Aorta (tissue), 5 donors: ENCODE measurements at regions not wholly inside any gene's neighbourhood (a gene's known extent, or its start where the extent isn't known, plus 50 kb on each side); places are given as distances from the start of the nearest gene placed in this dataset.

ENCODE experiments used
- ATAC-seq: fragments of 200-7000 bp; cut with Tn5 transposase; one replicate; pipeline ENCODE4 v1.9.1; 2022; ENCODE audit warnings: moderate library complexity; ENCODE audit not compliant: low FRiP score
- DNase-seq, 2 donors: peaks; one replicate each; pipeline ENCODE4 v3.0.0-alpha.2; 2020
- H3K27ac ChIP-seq, 2 donors: one replicate each; pipeline ENCODE4 v1.5.1; 2013; ENCODE audit warnings: low read length in 2 of 2, mild to moderate bottlenecking in 2 of 2, moderate library complexity in 2 of 2, control low read depth in 1 of 2, inconsistent platforms in 1 of 2, low read depth in 1 of 2
- H3K27me3 ChIP-seq, 2 donors: one replicate each; pipeline ENCODE4 v1.6.1; 2013; ENCODE audit warnings: control low read depth in 1 of 2, low read length in 1 of 2, mild to moderate bottlenecking in 1 of 2, moderate library complexity in 1 of 2; ENCODE audit not compliant: insufficient read depth in 2 of 2, control insufficient read depth in 1 of 2
- H3K36me3 ChIP-seq, 2 donors: one replicate each; pipeline ENCODE4 v1.6.1; 2013; ENCODE audit warnings: control low read depth in 1 of 2, low read length in 1 of 2, mild to moderate bottlenecking in 1 of 2; ENCODE audit not compliant: insufficient read depth in 2 of 2, control insufficient read depth in 1 of 2
- H3K4me1 ChIP-seq, 2 donors: one replicate each; pipeline ENCODE4 v1.6.1; 2013; ENCODE audit warnings: low read length in 2 of 2, control low read depth in 1 of 2, mild to moderate bottlenecking in 1 of 2, moderate library complexity in 1 of 2; ENCODE audit not compliant: insufficient read depth in 2 of 2, control insufficient read depth in 1 of 2
- H3K4me3 ChIP-seq, 2 donors: one replicate each; pipeline ENCODE4 v1.5.1; 2013; ENCODE audit warnings: low read length in 2 of 2, control low read depth in 1 of 2, mild to moderate bottlenecking in 1 of 2
- H3K9me3 ChIP-seq: one replicate; pipeline ENCODE4 v1.6.1; 2013; ENCODE audit warnings: mild to moderate bottlenecking, low read length; ENCODE audit not compliant: control insufficient read depth
- WGBS, 2 donors: extraction: QIAGEN DNeasy Blood & Tissue Kit; methylation state at CpG; one replicate each; pipeline ENCODE4 v1.1.7; 2013; 5-methylcytosine and 5-hydroxymethylcytosine counted together
- intact Hi-C, 2 donors: fragments of 100-400 bp; cut with DNase I; formaldehyde crosslinking; loops; one replicate each; pipeline versions ENCODE4 v1.14.2 to v1.15.0; 2022
- donor health status: healthy with polysubstance abuse.
- donor health status: Bipolar disorder and iron deficiency.
- donor health status: DM: no; HTN: no; CAD: no.
- donor health status: DM: no; HTN: no; CAD: no.
- donor health status: DM: yes; HTN: yes; CAD: no.

- H3K4me3 ChIP-seq, result no peak overlapping the region
- intact Hi-C loops, result no loop called here
- H3K4me1 ChIP-seq, result no peaks in the 10 kb centered on the region
- H3K9me3 ChIP-seq, result peaks cover 1% of the 10 kb centered on the region
- H3K27ac ChIP-seq, result no peak overlapping the region
- no peaks in the 10 kb centered on the region for H3K27me3 ChIP-seq
- WGBS, 2 donors, result 61 to 75% methylated on average over 7 of the region's 7 CpGs
- H3K36me3 ChIP-seq, result no peaks in the 10 kb centered on the region
- DNase-seq, result no peak
- ATAC-seq, result no peak
Measured at GRCh38 chr3:59514865-59515482, 465.1 kb upstream of the CFAP20DC start.

- H3K27me3 ChIP-seq, result no peaks in the 10 kb centered on the region
- H3K9me3 ChIP-seq, result peaks cover 1% of the 10 kb centered on the region
- no peak overlapping the region for H3K27ac ChIP-seq
- DNase-seq (no peak), ATAC-seq (no peak)
- no peaks in the 10 kb centered on the region for H3K4me1 ChIP-seq
- intact Hi-C loops, result no loop called here
- H3K4me3 ChIP-seq, result no peak overlapping the region
- WGBS, 2 donors, result 92 to 94% methylated on average over 1 of the region's 1 CpG
- H3K36me3 ChIP-seq, result no peaks in the 10 kb centered on the region
Measured at GRCh38 chr3:59513570-59513969, 463.7 kb upstream of the CFAP20DC start.

GRCh38 chr3:59512066-59512465, 462.2 kb upstream of the CFAP20DC start:
- Histone ChIP-seq H3K36me3 (no peaks in the 10 kb centered on the region), H3K9me3 (peaks cover 3% of the 10 kb centered on the region), H3K4me3 (no peak overlapping the region), H3K27me3 (peaks cover 0 to 3% of the 10 kb centered on the region in 2 donors), H3K27ac (no peak overlapping the region), H3K4me1 (no peaks in the 10 kb centered on the region)
- intact Hi-C loops, result no loop called here
- WGBS, 2 donors, result 81 to 83% methylated on average over 6 of the region's 6 CpGs
- ATAC-seq (no peak), DNase-seq (no peak)

- H3K9me3 ChIP-seq, result peaks cover 3% of the 10 kb centered on the region
- no peak for DNase-seq
- WGBS, 2 donors, result 57 to 59% methylated on average over 4 of the region's 4 CpGs
- no peak overlapping the region for H3K27ac ChIP-seq
- H3K4me1 ChIP-seq, result no peaks in the 10 kb centered on the region
- intact Hi-C loops, result no loop called here
- no peak for ATAC-seq
- H3K4me3 ChIP-seq, result no peak overlapping the region
- H3K27me3 ChIP-seq, result peaks cover 0 to 3% of the 10 kb centered on the region in 2 donors
- H3K36me3 ChIP-seq, result no peaks in the 10 kb centered on the region
Measured at GRCh38 chr3:59510576-59510975, 460.8 kb upstream of the CFAP20DC start.

- no peak for ATAC-seq
- intact Hi-C loops, result no loop called here
- Histone ChIP-seq H3K36me3 (no peaks in the 10 kb centered on the region), H3K4me3 (no peak overlapping the region), H3K9me3 (peaks cover 3% of the 10 kb centered on the region), H3K27ac (no peak overlapping the region), H3K27me3 (peaks cover 0 to 4% of the 10 kb centered on the region in 2 donors), H3K4me1 (no peaks in the 10 kb centered on the region)
- WGBS, 2 donors, result 57 to 59% methylated on average over 10 of the region's 10 CpGs
- DNase-seq, result no peak
Measured at GRCh38 chr3:59508273-59508672, 458.4 kb upstream of the CFAP20DC start.

- peaks cover 0 to 4% of the 10 kb centered on the region in 2 donors for H3K27me3 ChIP-seq
- 75 to 78% methylated on average over 5 of the region's 5 CpGs for WGBS, 2 donors
- ATAC-seq (no peak), DNase-seq (no peak)
- no peaks in the 10 kb centered on the region for H3K4me1 ChIP-seq
- intact Hi-C loops, result no loop called here
- H3K9me3 ChIP-seq, result peaks cover 3% of the 10 kb centered on the region
- no peak overlapping the region for H3K4me3 ChIP-seq
- H3K27ac ChIP-seq, result no peak overlapping the region
- no peaks in the 10 kb centered on the region for H3K36me3 ChIP-seq
Measured at GRCh38 chr3:59506191-59506590, 456.4 kb upstream of the CFAP20DC start.

- Histone ChIP-seq H3K27ac (no peak overlapping the region), H3K4me1 (no peaks in the 10 kb centered on the region), H3K27me3 (peaks cover 0 to 4% of the 10 kb centered on the region in 2 donors), H3K36me3 (no peaks in the 10 kb centered on the region), H3K9me3 (peaks cover 2% of the 10 kb centered on the region), H3K4me3 (no peak overlapping the region)
- DNase-seq (no peak), ATAC-seq (no peak)
- intact Hi-C loops, result no loop called here
- WGBS, 2 donors, result 97 to 100% methylated on average over 3 of the region's 3 CpGs
Measured at GRCh38 chr3:59503441-59503840, 453.6 kb upstream of the CFAP20DC start.

GRCh38 chr3:59502806-59503205, 453.0 kb upstream of the CFAP20DC start:
- H3K4me3 ChIP-seq, result no peak overlapping the region
- DNase-seq, result no peak
- H3K4me1 ChIP-seq, result no peaks in the 10 kb centered on the region
- H3K27ac ChIP-seq, result no peak overlapping the region
- ATAC-seq, result no peak
- no peaks in the 10 kb centered on the region for H3K36me3 ChIP-seq
- intact Hi-C loops, result no loop called here
- 57% methylated on average over 4 of the region's 4 CpGs for WGBS, 2 donors
- H3K27me3 ChIP-seq, result peaks cover 0 to 3% of the 10 kb centered on the region in 2 donors
- no peaks in the 10 kb centered on the region for H3K9me3 ChIP-seq

- intact Hi-C loops, result no loop called here
- no peaks in the 10 kb centered on the region for H3K36me3 ChIP-seq
- no peaks in the 10 kb centered on the region for H3K4me1 ChIP-seq
- no peak overlapping the region for H3K4me3 ChIP-seq
- DNase-seq (no peak), ATAC-seq (no peak)
- H3K9me3 ChIP-seq, result no peaks in the 10 kb centered on the region
- WGBS, 2 donors, result 89 to 92% methylated on average over 4 of the region's 4 CpGs
- no peak overlapping the region for H3K27ac ChIP-seq
- peaks cover 0 to 3% of the 10 kb centered on the region in 2 donors for H3K27me3 ChIP-seq
Measured at GRCh38 chr3:59499954-59500353, 450.1 kb upstream of the CFAP20DC start.
